HL-60 (cell line): ENCODE measurements at regions not wholly inside any gene's neighbourhood (a gene's known extent, or its start where the extent isn't known, plus 50 kb on each side); places are given as distances from the start of the nearest gene placed in this dataset.
"Not testable (repeated sequence)": the region's sequence is repeated elsewhere in the genome, so short reads cannot be mapped to it uniquely, and the experiment has no call there.

Experiments
- CTCF ChIP-seq: IDR thresholded peaks from one replicate; pipeline ENCODE4 v1.5.1; 2011; ENCODE audit warnings: low read length, control low read depth, inconsistent platforms; ENCODE audit not compliant: insufficient read depth
- GABPA ChIP-seq: IDR thresholded peaks from 2 replicates; pipeline ENCODE4 v1.6.1; 2012; ENCODE audit warnings: low read depth
- POLR2AphosphoS5 ChIP-seq: IDR thresholded peaks from 2 replicates; pipeline ENCODE4 v1.6.1; 2012; ENCODE audit warnings: low read depth
- REST ChIP-seq: IDR thresholded peaks from 2 replicates; pipeline ENCODE4 v1.6.1; 2012; ENCODE audit warnings: low read depth; ENCODE audit not compliant: insufficient replicate concordance
- SPI1 ChIP-seq: IDR thresholded peaks from 2 replicates; pipeline ENCODE4 v1.6.1; 2012; ENCODE audit warnings: low read depth, mild to moderate bottlenecking, borderline replicate concordance

GRCh38 chr21:7793797-7794196 is 2727.6 kb upstream of the TPTE start:
- TF ChIP-seq CTCF, GABPA, POLR2AphosphoS5, REST, SPI1: not testable (repeated sequence)
